ENCODE measurements at regions not wholly inside any gene's neighbourhood (a gene's known extent, or its start where the extent isn't known, plus 50 kb on each side); places are given as distances from the start of the nearest gene placed in this dataset.

DNA sequence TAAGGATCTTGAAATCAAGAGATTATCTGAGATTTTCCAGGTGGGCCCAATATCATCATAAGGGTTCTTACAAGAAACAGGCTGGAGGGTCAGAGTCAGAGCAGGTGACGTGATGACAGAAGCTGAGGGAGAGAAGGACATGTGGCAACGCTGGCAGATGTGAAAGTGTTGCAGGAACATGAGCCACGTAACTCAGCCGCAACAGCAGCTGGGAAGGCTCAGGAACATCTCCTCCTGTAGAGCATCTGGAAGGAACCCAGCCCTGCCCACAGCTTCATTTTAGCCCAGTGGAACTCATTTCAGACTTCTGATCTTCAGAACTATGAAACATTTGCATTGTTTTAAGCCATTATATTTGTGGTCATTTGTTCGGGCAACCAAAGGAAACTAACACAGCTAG, 156.3 kb upstream of the VEGFC start:
- H3K36me3 ChIP-seq (replicated peaks; ENCODE audit: insufficient read depth, low read depth) = no peaks in the 10 kb centered on the region
- no peaks in the 10 kb centered on the region for H3K9me2 ChIP-seq (replicated peaks; ENCODE audit: insufficient read depth)
- no peaks in the 10 kb centered on the region for H3K4me1 ChIP-seq (ENCODE audit: insufficient read depth)
- H3K4me2 ChIP-seq = no peak overlapping the region
- no peaks in the 10 kb centered on the region for H4K20me1 ChIP-seq (ENCODE audit: insufficient read depth, poor library complexity, severe bottlenecking)
- TF ChIP-seq EZH2 (IDR thresholded peaks at IDR 0.05; ENCODE audit: borderline replicate concordance) (no peak), EZH2phosphoT487 (IDR thresholded peaks at IDR 0.05; ENCODE audit: low read depth, severe bottlenecking, unreplicated experiment) (no peak)
- no peak overlapping the region for H3K27ac ChIP-seq
- H3K9me3 ChIP-seq (ENCODE audit: low read depth) = no peaks in the 10 kb centered on the region
- no peaks in the 10 kb centered on the region for H3K79me2 ChIP-seq
- no peak overlapping the region for H2AFZ ChIP-seq
- no peaks in the 10 kb centered on the region for H3K27me3 ChIP-seq
- 83% methylated on average over 5 of the region's 5 CpGs for WGBS (ENCODE audit: low lambda C conversion rate, missing lambda C conversion rate)
- no peak for DNase-seq (ENCODE audit: low spot score)
- no peak overlapping the region for H3K4me3 ChIP-seq

DNA sequence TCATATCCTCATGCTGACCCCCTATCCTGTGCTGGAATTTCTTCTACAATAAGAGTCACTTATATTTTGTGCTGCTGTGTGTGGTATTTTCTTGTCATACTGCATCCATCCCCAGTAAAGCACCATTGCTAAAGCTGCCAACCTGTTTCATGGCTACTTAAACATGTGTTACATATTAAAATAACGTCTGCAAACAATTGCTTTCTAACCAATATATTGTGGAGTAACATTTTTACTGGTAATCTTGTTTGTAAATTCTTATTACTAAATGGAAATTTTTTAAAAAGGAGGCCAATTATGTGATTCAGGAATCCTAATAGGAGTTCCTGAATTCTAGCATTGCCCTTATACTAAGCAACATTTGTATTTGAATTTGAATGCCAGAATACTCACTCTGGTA, 160.3 kb upstream of the VEGFC start:
- H3K36me3 ChIP-seq (replicated peaks; ENCODE audit: insufficient read depth, low read depth) = no peaks in the 10 kb centered on the region
- H2AFZ ChIP-seq = no peak overlapping the region
- no peaks in the 10 kb centered on the region for H4K20me1 ChIP-seq (ENCODE audit: insufficient read depth, poor library complexity, severe bottlenecking)
- no peak overlapping the region for H3K27ac ChIP-seq
- no peaks in the 10 kb centered on the region for H3K79me2 ChIP-seq
- H3K4me1 ChIP-seq (ENCODE audit: insufficient read depth) = no peaks in the 10 kb centered on the region
- 65% methylated on average over 1 of the region's 1 CpG for WGBS (ENCODE audit: low lambda C conversion rate, missing lambda C conversion rate)
- H3K4me2 ChIP-seq = no peak overlapping the region
- TF ChIP-seq EZH2 (IDR thresholded peaks at IDR 0.05; ENCODE audit: borderline replicate concordance) (no peak), CTCF (IDR thresholded peaks at IDR 0.05; ENCODE audit: poor library complexity) (no peak), EZH2phosphoT487 (IDR thresholded peaks at IDR 0.05; ENCODE audit: low read depth, severe bottlenecking, unreplicated experiment) (no peak)
- no peak overlapping the region for H3K4me3 ChIP-seq
- no peak for DNase-seq (ENCODE audit: low spot score)
- no peaks in the 10 kb centered on the region for H3K27me3 ChIP-seq
- no peaks in the 10 kb centered on the region for H3K9me3 ChIP-seq (ENCODE audit: low read depth)
- H3K9me2 ChIP-seq (replicated peaks; ENCODE audit: insufficient read depth) = no peaks in the 10 kb centered on the region

- Histone ChIP-seq H3K79me2 (no peaks in the 10 kb centered on the region), H3K36me3 (replicated peaks; ENCODE audit: insufficient read depth, low read depth) (no peaks in the 10 kb centered on the region), H3K4me2 (no peak overlapping the region), H3K9me3 (ENCODE audit: low read depth) (no peaks in the 10 kb centered on the region), H3K27ac (no peak overlapping the region), H3K4me1 (ENCODE audit: insufficient read depth) (no peaks in the 10 kb centered on the region), H3K27me3 (no peaks in the 10 kb centered on the region), H4K20me1 (ENCODE audit: insufficient read depth, poor library complexity, severe bottlenecking) (no peaks in the 10 kb centered on the region), H3K9me2 (replicated peaks; ENCODE audit: insufficient read depth) (no peaks in the 10 kb centered on the region), H3K4me3 (no peak overlapping the region), H2AFZ (no peak overlapping the region)
- WGBS (ENCODE audit: low lambda C conversion rate, missing lambda C conversion rate) = 62% methylated on average over 3 of the region's 3 CpGs
- no peak for DNase-seq (ENCODE audit: low spot score)
- TF ChIP-seq EZH2 (IDR thresholded peaks at IDR 0.05; ENCODE audit: borderline replicate concordance) (no peak), EZH2phosphoT487 (IDR thresholded peaks at IDR 0.05; ENCODE audit: low read depth, severe bottlenecking, unreplicated experiment) (no peak), CTCF (IDR thresholded peaks at IDR 0.05; ENCODE audit: poor library complexity) (no peak)
Measured at GRCh38 chr4:176957353-176958118, 164.8 kb upstream of the VEGFC start.

DNA sequence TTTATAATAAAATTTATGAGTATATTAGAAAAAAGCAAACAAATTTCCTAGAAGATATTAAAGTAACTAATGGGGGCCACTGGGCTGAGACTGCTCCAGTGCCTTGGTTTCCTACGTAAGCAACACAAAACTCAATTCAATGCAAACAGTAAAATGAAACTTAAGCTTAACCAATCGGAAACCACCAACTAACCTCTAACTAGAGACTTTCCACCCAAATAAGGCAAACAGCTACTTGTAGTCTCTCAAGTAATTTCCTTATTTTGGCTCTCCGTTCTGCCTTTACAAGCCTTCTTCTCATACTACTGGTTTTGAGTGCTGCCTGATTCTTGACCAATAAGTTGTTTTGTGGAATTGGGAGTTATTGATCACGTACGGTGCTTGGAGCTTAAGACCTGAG, 167.3 kb upstream of the VEGFC start:
- Histone ChIP-seq H3K4me3 (no peak overlapping the region), H3K4me2 (no peak overlapping the region), H3K36me3 (replicated peaks; ENCODE audit: insufficient read depth, low read depth) (no peaks in the 10 kb centered on the region), H3K4me1 (ENCODE audit: insufficient read depth) (no peaks in the 10 kb centered on the region), H3K79me2 (no peaks in the 10 kb centered on the region), H3K27me3 (no peaks in the 10 kb centered on the region), H3K9me2 (replicated peaks; ENCODE audit: insufficient read depth) (no peaks in the 10 kb centered on the region), H2AFZ (no peak overlapping the region), H4K20me1 (ENCODE audit: insufficient read depth, poor library complexity, severe bottlenecking) (no peaks in the 10 kb centered on the region), H3K27ac (no peak overlapping the region), H3K9me3 (ENCODE audit: low read depth) (no peaks in the 10 kb centered on the region)
- no peak for DNase-seq (ENCODE audit: low spot score)
- 92% methylated on average over 5 of the region's 5 CpGs for WGBS (ENCODE audit: low lambda C conversion rate, missing lambda C conversion rate)
- TF ChIP-seq EZH2phosphoT487 (IDR thresholded peaks at IDR 0.05; ENCODE audit: low read depth, severe bottlenecking, unreplicated experiment) (no peak), EZH2 (IDR thresholded peaks at IDR 0.05; ENCODE audit: borderline replicate concordance) (no peak), CTCF (IDR thresholded peaks at IDR 0.05; ENCODE audit: poor library complexity) (no peak)

Data from hepatocyte (in vitro differentiated cells).